Hepatocyte (in vitro differentiated cells): ENCODE measurements at regions not wholly inside any gene's neighbourhood (a gene's known extent, or its start where the extent isn't known, plus 50 kb on each side); places are given as distances from the start of the nearest gene placed in this dataset.

Source experiments
- CTCF ChIP-seq: fragments of 200-600 bp; sonication (generic); IDR thresholded peaks from 2 replicates; pipeline ENCODE4 v1.5.1; 2016; ENCODE audit warnings: antibody characterized with exemption, mild to moderate bottlenecking; ENCODE audit not compliant: poor library complexity
- EZH2 ChIP-seq: fragments of 200-600 bp; sonication (generic); IDR thresholded peaks from 2 replicates; pipeline ENCODE4 v1.6.1; 2016; ENCODE audit warnings: antibody characterized with exemption, mild to moderate bottlenecking, borderline replicate concordance
- EZH2phosphoT487 ChIP-seq: fragments of 200-600 bp; sonication (generic); IDR thresholded peaks from one replicate; pipeline ENCODE4 v1.6.1; 2018; ENCODE audit warnings: antibody characterized with exemption, mild to moderate bottlenecking, low read depth, moderate library complexity; ENCODE audit not compliant: unreplicated experiment, severe bottlenecking

- no peak for TF ChIP-seq EZH2
- no peak for TF ChIP-seq CTCF
- TF ChIP-seq EZH2phosphoT487, result no peak
These were observed 137.2 kb downstream of the BRD1 start for GRCh38 chr22:49690454-49690853.
